CD4-positive, alpha-beta T cell treated with Interferon alpha-2 for 1 hour (primary cell): ENCODE measurements at regions not wholly inside any gene's neighbourhood (a gene's known extent, or its start where the extent isn't known, plus 50 kb on each side); places are given as distances from the start of the nearest gene placed in this dataset.

ENCODE experiments used
- DNase-seq, 2 donors: peaks; one replicate each; pipeline ENCODE4 v3.0.0-alpha.2; 2020 to 2022

DNA sequence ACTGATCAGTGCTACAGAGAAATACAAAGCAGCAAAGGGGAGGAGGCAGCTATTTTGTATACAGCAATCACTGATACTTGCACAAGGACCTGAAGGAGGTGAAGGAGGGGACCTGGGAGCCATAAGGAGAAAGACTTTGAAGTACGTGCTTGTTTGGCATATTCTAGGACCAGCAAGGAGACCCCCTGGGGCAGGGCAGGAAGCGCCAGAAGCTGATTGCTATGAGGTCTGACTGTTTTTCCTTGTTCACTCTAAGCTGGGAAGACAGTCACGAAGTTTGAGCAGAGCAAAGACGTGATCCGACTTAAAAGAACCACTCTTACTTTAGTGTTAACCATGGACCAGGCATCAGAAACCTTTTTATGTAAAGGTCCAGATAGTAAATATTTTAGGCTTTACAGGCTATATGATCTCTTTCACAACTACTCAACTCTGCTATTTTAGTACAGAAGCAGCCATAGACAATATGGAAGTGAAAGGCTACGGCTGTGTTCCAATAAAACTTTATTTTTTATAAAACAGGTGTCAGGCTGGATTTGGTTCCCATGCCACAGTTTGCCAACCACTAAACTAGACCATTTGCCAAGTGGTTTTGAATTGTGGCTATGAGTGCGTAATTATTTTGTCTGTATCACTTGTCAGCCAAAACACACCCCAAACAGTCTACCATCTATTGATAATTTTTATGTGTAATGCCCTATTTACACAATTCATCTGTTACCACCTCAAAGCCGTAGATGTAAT lies 217.9 kb downstream of the PRL start:
- no peak for DNase-seq

DNA sequence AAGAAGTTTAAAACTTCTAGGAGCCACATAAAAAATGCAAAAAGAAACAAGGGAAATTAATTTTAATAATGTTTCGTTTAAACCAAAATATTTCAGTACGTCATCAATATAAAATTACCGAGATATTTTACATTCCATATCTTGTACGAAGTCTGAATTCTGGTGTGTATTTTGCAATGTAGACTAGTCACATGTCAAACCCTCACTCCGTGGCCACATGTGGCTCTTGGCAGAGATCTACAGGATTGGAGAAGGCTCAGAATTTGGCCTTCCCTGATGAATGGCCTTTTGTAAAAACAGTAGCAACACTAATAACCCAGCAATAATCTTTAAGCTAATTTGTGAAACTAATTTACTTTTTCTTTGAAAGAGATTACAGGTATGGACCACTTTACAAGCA lies 217.1 kb downstream of the PRL start:
- DNase-seq, result no peak

DNA sequence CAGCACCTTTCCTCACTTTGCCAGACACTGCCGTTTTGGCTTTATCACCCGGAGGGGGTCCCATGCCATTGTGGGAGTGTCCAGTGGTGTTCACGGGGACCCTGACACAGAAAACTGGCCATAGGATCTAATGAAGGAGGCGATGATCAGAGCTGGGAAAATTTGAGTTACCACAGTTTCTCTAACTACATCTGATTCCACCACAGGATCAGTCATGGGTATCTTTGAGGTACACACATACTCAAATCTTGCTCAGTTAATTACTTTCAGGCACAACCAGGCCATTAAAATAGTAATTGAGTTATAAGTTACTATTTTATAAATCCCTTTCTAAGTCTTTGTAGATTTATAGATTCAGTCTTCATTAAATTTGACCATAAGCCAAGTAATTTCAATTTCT lies 215.1 kb downstream of the PRL start:
- no peak for DNase-seq

DNA sequence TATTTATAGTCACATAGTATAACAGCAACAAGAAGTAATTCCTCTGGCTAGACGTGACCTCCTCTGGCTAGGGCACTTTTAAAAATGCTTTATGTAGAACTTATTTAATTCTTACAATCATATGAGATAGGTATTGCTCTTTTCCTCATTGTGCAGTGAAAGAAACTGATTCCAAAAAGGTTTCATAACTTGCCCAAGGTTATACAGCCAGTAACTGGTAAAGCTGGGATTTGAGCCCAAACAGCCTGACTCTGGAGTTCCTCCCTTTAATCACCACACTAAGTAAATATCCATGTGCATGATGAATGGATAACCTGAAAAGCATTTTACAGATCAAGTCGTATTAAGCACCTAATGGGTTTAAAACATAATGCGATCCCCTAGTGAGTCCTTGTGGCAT lies 214.6 kb downstream of the PRL start:
- no peak for DNase-seq

DNA sequence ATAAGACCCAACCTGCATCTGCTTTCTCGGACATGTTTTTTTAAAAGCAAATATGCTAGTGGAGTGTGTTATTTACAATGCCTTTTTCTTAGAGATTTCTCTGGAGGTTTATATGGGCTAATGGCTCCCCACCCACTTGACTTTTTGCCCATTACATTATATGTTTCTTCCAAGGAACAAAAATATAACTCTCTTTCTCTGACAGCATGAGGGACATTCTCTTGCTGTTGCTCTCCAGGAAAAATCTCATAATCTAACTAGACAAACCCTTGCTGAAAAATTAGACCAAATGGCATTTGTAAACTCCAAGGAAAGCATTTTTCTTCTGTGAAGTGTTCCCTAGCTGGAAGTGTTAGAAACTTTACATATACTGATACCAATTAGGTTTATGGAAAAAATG lies 213.7 kb downstream of the PRL start:
- no peak for DNase-seq

DNA sequence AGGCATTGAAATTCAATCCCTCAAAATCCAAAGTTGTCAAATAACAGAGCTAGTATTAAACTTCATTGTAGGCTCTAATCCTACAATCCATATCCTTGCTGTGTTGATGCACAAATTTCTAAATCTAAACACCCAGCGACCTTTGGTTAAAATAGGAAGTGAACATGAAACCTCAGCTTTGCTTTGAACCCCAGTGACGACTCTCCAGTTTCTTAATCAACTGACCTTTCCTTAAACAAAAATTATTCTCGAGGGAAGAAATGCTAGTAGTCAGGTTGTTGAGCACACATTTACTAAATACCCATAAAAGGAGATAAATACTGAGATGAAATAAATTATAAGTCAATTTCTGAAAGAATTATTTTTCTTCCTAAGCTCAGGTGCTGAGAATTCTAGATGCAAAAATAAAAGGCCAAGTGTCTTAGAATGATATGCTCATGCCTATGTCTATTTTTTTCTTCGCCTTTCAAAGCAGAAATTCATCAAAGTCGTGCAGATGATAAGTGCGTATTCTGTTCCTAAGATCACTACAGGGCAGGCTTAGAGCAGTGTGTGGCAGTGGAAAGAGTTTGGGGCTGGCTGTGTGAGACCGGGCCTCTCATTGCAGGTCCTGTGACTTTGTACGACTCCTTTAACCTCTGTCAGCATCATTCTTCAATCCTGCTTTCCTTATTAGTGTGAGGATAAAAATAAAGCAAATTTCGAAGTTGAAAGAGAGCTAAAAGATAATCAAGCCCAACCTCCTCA lies 208.7 kb downstream of the PRL start:
- DNase-seq, result no peak

DNA sequence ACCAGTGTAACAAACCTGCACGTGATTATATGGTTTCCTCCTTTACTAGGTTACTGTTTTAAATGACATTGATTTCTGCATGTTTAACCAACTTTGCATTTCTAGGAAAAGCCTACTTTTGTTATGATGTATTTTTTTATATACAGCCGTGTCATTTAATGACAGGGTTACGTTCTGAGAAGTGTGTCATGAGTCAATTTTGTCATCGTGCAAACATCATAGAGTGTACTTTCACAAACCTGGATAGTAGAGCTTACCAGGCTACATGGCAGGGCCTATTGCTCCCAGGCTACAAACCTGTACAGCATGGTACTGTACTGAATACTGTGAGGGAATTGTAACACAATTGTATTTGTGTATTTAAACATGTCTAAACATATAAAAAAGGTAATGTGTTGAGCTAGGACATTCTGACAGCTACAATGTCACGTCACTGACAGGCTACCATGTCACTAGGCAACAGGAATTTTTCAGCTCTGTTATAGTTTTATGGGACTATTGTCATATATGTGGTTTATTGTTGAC lies 205.3 kb downstream of the PRL start:
- DNase-seq, result no peak

DNA sequence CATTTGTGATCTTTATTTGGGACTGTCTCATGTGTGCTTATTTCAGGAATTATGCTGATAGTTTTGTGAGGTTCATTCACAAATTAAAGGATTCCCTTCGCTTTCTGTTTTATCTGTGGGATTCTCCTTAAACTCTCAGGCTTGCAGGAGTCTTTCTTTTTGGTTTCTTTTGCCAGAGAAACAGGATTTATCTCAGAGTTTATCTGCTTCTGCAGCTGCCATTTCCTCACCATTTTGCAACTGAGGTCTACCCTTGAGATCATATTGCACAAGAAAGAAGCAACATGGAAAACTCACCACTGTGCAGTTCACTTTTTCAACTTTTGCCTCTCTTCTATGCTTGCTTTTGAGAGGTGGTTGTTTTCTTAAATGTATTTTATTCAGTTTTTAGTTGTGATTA lies 201.0 kb downstream of the PRL start:
- no peak for DNase-seq

DNA sequence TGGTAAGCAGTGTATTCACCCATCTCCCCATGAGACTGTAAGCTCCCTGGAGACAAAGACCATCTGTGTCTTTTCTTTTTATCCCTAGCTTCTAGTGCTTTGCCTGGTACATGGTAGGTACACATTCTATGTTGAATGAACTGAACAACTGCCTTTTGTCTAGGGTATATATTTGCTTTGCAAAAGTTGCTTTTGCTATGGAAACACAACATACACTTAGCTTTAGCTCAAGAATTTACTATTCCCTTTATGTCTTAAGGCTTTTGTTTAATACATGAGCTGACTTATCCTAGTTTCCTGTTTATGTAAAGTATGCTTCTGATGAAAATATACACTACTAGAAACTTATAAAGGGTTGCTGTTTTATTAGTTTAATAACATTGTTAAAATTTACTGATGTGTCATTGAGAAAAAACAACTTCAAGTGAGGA lies 198.2 kb downstream of the PRL start:
- DNase-seq, result no peak

DNA sequence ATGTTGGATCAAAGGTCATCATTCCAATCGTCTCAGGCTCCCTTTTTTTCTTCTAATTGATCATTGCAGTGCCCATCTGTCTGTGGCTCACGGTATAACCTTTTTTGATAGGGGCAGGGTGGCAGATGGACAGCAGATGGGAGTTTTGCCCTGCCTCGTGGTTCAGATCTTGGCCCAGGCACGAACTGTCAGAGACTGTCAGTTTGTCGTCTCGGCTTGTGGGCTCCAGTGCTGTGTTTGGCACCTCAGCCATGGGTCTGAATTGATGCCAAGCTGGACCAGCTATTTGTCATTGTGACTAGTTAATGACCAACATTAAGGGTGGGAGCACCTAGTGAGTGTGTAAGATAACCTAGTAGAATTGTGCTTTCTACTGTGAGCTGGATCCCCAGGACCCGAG lies 197.6 kb downstream of the PRL start:
- no peak for DNase-seq

DNA sequence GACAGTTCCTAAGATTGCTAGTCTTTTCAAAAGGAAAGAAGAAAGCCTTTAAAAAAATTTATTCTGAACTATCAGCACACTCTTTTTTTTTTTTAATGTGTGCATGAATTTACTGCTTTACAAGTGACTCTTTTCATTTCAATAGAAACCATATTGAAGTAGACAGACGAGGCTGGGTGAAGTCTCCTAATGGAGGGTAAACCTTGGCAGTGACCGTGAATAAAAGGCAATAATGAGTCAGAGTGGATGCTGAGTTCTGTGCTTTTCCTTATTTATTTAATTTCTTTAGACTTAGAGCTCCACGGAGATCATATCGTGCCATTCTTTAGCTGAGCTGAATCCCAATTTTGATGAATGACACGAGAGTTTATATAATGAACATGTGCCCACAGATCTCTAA lies 196.9 kb downstream of the PRL start:
- DNase-seq, result no peak

DNA sequence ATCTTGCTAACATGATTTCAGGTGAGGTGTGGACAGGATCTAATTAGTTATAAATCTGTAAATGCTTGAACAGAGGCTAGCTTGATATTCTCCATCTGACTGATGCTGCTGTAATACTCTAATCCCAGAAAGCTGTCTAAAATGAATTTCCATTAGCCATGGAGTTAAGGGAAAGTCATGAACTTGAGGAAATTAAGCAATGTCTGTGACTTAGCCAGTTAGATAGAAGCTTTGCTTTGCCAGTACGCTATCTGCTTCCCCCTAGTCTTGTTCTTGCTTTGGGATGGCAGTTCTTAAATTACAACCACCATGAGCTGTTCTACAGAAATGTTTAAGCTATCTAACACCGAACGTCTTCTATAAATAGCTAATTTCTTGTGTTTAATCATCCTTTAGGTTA lies 195.7 kb downstream of the PRL start:
- DNase-seq, result no peak

DNA sequence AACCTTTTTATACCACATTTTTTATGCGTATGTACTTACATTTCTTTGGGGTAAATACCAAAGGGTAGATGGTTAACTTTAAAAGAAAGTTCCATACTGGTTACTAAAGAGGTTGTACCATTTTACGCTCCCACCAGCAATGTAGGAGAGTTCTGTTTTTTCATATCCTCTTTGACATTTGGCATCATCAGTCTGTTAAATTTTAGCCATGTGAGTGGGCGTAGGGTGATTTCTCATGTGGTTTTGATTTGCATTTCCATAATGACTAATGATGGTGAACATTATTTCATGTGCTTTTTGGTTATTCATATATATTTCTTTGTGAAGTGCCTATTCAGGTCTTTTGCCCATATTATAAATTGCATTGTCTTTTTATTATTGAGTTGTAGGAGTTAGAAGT lies 194.2 kb downstream of the PRL start:
- no peak for DNase-seq

DNA sequence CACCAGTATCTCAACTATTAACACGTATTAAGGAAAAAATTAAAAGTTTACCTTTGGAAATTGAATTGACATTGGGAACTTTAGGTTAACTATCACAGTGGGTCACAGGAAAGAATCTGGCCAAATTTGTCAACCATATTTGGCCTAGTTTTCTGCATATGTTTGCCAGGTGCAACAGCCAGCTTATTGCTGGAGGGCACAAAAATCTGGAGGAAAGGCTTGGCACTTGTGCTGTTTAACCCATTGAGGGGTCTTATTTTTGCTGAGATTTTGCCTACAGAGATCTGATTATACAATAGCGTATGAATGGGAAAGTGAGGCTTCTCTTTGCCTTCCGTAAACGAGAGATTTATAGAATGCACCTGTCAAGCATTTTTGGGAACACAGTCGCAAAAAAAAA lies 190.4 kb downstream of the PRL start:
- no peak for DNase-seq

DNA sequence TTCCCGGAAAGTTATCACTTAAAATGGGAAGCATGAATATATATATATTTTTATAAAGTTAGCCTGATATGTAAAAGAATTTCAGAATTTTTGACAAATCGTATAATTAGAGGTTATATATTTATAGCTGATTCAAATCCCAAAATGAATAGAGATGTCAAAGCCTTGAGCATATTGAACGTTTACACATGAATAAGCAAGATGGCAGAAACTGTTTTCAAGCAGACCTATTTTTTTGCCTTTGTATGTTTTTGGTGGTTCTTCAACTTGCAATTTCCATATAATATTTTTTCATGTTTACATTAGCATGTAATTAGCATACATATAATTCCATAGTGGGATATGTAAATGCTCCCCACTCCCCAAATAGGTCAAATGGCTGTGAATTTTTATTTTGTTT lies 189.9 kb downstream of the PRL start:
- no peak for DNase-seq

DNA sequence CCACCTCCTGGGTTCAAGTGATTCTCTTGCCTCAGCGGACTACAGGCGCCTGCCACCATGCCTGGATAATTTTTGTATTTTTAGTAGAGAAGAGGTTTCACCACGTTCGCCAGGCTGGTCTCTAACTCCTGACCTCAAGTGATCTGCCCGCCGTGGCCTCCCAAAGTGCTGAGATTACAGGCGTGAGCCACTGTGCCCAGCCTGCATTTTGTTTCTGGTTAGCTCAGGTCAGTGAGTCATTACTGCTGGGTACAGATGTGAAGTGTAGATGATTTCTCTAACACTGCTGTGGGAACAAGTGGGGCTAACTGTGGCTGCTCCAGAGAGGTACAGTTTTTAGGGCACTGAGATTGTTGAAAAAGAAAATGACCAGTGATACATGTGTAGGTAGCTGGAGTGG lies 188.6 kb downstream of the PRL start:
- no peak for DNase-seq

DNA sequence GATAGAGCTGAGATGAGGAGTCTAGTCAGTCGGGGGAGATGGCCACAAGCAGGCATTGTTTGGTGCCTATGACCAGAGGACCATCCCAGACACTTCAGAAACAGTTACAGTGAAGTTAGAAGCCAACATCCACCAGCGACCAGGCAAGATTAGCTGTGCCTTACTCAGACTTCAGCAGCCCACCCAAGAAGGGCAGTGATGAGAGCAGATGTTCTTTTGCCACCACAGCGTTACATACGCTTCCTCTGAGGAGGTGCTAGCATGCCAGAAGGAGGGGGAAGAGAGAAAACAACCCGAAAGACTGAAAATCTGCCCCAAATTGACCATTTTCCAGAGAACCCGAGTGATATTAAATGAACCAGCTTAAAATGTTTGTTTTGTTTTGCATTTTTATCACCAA lies 186.8 kb downstream of the PRL start:
- DNase-seq, result no peak

DNA sequence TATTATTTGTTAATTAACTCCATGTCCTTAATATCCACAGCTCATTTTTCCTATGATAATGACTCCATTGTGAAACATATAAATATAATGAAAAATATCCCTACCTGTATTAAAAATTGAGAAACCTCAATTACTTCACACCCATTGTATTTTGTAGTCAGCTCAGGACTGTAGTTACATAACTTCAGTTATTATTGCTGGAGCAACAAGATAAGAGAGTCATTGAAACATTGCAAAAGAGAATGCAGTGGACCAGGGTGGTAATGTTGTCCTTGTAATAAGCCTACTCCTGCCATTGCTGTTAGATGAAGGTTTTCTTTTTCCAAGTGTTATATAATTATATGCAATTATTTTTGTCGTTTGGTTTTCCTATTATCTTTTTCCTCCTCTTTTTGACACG lies 184.4 kb downstream of the PRL start:
- DNase-seq, result no peak

DNA sequence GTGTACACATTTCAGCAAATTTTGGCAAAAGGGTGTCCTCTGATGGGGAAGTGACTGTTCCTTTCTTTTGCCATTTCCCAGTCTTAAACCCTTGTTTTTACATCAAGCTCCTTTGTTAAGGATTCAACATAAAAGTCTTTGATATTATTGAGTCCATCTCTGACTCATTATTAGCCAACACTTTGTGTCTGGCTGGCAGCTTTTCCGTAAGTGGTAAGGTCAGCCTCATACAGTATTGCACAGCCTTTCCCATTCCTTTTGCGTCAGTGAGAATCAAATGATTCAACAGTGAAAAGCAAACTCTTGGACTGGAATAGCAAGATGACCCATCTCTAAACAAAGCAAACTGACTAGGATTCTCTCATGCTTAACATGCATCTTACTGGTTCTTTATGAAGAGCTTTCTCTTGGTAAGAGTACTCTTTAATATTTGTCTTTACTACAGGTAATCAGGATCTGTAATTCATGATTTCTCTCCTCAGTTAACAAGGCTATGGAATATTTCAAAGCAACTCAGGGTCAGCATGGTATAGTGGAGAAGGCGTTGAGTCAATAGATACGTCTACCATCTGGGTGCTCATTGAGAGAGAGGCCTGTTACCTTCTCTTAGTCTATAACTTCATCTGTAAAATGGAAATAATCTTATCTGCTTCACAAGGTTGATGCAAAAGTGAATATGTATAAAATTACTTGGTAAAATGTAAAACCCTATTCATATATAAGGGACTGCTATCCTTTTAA lies 183.6 kb downstream of the PRL start:
- DNase-seq, result no peak

DNA sequence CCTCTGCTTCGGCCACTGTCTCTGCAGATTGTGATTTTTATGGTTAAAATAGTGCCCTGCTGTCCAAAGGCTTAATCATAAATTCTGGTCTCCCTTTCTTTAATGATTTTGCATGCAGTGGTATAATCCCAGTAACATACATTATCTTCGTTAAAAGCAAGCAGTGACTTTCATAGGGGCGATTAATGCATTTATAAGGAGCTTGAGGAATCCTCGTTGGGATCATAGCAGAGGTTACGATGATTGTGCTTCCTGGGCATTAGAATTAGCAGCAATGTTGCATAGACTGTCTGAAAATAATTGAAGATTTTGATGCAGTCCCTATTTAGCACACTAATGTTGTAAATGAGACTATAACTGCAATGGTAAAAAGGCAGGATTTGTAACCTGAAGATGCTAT lies 181.3 kb downstream of the PRL start:
- no peak for DNase-seq

DNA sequence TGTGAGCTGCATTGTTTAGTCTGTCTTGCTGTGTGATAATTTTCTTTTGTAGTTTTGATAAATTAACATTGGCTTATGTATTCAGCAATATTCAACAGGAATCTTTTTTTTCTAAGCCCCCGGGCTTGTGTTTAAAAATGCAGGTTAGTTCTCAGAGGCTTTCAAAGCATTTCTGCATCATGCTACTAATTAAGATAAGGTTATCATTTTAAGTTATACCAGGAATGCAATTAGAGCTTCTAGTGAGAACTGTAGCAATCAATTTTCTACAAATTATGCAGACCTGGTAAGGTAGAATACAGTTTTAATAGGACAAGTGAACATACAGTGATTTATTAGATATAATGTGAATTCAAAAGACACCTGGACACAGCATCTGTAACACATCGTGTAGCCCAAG lies 179.2 kb downstream of the PRL start:
- DNase-seq, result no peak

DNA sequence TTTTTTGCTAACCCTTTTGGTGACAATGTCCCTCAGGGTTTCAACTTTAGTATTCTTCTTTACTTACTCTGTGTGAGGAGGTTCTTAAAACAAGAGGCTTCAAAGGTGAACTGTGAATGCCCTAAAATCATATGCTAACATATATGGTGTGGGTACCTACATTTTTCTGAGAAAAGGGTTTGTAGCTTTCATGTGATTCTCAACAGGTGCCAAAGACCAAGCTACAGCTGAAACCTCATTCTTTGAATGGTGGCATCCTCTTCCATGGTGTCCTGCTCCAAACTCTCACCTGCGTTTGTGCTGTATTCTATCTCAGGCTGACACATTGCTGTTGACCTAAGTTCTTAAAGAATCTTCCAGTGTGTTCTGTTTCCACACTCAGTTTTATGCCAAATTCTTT lies 177.3 kb downstream of the PRL start:
- no peak for DNase-seq

DNA sequence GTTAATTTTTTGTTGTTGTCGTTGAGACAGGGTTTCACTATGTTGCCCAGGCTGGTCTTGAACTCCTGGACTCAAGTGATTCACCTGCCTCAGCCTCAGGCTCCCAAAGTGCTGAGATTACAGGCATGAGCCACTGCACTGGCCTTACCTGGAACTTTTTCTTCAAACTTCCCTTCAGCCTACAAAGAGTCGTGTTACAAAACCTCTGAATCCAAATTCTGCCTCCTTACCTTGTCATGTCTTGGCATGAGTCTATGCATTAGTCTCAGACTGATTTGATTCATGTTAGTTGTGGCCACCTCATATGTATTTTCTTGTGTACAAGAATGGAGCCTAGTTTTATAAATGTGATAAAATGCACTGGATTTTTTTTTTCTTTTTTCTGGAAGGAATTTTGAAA lies 172.1 kb downstream of the PRL start:
- DNase-seq, result no peak

DNA sequence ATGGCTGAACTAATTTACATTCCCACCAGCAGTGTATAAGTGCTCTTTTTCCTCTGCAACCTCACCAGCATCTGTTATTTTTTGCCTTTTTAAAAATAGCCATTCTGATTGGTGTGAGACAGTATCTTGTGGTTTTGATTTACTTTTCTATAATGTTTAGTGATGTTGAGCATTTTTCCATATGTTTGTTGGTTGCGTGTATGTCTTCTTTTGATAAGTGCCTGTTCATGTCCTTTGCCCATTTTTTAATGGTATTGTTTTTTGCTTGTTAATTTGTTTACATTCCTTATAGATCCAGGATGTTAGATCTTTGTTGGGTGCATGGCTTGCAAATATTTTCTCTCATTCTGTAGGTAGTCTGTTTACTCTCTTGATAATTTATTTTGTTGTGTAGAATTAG lies 169.9 kb downstream of the PRL start:
- DNase-seq, result no peak
